ENCODE measurements at regions not wholly inside any gene's neighbourhood (a gene's known extent, or its start where the extent isn't known, plus 50 kb on each side); places are given as distances from the start of the nearest gene placed in this dataset.

DNA sequence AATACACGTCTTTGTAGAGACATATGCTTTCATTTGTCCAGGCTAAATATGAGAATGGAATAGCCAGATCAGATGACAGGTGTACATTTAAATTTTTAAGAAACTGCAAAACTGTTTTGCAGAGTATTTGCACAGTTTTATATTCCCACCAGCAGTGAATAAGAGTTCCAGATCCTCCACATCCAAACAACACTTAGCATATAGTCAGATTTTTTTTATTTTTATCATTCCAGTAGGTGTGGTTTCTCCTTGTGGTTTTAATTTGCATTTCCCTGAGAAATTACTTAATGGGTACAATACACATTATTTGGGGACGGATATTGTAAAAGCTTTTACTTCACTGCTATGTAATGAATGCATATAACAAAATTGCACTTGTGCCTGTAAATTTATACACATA is 56.7 kb upstream of the IRF2 start:
- intact Hi-C loops (cut with DNase I), result no loop called here

DNA sequence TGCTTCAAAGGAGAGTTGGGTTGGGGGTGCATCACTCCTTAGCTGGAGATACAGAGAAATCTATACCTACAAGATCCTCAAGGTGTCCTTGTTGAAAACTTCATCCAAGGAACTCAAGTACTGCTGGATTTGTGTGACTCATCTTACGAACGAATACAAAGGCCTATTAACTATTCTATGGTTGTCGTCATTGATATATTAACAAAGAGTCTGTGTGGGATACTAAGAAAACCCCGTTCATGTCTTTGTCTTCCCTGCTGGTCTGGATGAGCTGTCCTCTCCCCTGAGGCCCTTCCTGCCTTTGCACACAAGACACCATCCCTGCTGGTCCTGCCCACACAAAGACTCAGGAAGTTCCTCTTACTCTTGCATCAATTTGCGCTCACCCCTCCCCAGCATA is 54.9 kb upstream of the IRF2 start:
- DNase-seq, result no peak

More for the DNA sequence above, 56.7 kb upstream of the IRF2 start:
- DNase-seq, result no peak

DNA sequence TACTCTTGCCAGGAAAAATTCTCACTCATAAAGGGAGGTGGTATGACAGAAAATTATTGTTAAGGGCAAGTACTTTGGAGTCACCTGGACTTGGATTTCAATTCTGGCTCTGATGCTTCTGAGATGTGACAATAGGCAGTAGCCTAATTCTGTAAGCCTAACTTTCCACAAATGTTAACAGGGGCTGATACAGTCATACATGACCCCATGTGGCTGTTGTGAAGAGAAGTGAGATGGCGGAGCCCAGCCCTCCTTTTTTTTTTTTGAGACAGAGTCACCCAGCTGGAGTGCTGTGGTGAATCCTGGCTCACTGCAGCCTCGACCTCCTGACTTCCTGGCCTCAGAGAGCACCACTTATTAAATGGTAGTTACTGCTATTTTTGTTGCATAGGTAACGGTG is 54.4 kb upstream of the IRF2 start:
- intact Hi-C loops (cut with DNase I), result no loop called here

More for the DNA sequence above, 54.9 kb upstream of the IRF2 start:
- intact Hi-C loops (cut with DNase I), result no loop called here

DNA sequence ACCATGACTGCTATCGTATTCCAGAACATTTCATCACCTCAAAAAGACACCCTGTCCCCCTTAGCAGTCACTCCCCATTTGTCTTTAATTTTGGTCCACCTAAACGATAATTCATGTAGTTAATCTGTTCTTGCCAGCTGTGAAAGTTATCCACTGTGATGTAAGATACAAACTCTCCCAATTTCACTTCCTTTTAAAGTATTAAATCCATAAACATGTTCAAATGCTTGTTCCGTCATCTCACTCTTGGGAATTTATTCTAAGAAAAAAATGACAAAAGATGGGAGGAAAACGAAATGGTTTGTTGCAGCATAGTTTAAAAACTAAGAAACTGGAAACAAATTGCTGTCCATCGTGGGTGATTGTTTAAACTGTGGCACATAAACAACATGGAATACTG is 53.7 kb upstream of the IRF2 start:
- DNase-seq, result no peak
- intact Hi-C loops (cut with DNase I), result no loop called here

More for the DNA sequence above, 54.4 kb upstream of the IRF2 start:
- DNase-seq, result no peak

DNA sequence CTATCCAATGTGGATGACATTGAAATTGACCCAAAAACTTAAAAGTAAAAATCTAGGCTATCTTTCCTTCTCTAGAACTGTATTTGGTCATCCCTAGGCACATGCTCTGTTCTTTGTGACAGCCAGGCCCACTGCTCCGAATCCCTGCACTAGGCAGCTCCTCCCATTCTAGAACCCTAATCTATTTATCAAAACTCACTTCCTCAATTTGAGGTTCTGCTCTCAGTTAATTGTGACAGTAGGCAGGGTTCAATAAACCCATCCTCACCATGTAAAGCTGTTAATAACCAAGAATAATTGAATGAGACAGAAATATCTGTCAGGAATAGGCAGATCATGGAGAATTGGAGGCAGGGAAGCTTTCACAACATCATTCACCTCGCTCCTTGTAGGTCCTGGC is 51.9 kb upstream of the IRF2 start:
- intact Hi-C loops (cut with DNase I), result no loop called here

More for the DNA sequence above, 51.9 kb upstream of the IRF2 start:
- DNase-seq, result no peak

All from posterior cingulate gyrus (tissue), 11 donors.